Lower leg skin (tissue), 3 donors: ENCODE measurements at regions not wholly inside any gene's neighbourhood (a gene's known extent, or its start where the extent isn't known, plus 50 kb on each side); places are given as distances from the start of the nearest gene placed in this dataset.

Experiments used
- POLR2A ChIP-seq, 2 donors: fragments of 450-650 bp; IDR thresholded peaks; one replicate each; pipeline ENCODE4 v1.6.1; 2016 to 2017; ENCODE audit warnings: antibody characterized with exemption in 2 of 2, mild to moderate bottlenecking in 1 of 2, moderate library complexity in 1 of 2
- TF ChIP-seq, protein P1 (sequence below), 3 donors: fragments of 450-650 bp; IDR thresholded peaks; one replicate each; pipeline ENCODE4 v1.5.1; 2016; ENCODE audit warnings: antibody characterized with exemption in 3 of 3, mild to moderate bottlenecking in 3 of 3, moderate library complexity in 2 of 3

DNA sequence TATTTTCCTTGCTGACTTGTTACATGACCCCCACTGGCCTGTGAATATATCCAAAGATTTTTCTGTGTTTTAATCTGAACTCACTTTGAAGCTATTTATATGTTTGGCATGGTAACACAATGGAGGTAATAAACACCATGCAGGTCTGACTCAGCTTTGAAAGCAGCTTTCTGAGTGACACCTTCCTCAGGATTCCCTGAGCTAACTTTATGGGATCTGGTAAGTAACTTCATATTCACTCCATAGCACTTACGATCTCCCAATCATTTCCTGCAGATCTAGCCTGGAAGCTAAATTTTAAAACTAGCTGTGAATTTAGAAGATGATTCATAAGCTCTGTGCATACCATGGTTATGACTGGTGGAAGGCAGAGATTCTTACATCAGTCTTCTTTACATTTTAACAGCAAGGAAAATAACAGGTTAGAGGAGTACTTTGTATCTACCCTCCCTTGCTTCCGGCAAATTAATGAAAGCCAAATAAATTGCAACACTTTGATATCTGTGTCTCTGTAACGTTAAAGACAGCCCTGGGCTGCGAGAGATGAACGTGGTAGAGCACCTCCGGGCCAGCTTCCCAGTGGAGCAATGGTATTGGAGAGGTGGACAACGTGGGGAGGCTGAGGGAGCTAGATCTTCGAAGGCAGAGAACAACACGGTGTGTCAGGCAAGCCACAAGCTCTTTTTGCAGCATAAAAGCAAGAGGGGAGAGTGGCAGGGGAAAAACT, 170.2 kb upstream of the KLF14 start:
- TF ChIP-seq, protein P1, sequence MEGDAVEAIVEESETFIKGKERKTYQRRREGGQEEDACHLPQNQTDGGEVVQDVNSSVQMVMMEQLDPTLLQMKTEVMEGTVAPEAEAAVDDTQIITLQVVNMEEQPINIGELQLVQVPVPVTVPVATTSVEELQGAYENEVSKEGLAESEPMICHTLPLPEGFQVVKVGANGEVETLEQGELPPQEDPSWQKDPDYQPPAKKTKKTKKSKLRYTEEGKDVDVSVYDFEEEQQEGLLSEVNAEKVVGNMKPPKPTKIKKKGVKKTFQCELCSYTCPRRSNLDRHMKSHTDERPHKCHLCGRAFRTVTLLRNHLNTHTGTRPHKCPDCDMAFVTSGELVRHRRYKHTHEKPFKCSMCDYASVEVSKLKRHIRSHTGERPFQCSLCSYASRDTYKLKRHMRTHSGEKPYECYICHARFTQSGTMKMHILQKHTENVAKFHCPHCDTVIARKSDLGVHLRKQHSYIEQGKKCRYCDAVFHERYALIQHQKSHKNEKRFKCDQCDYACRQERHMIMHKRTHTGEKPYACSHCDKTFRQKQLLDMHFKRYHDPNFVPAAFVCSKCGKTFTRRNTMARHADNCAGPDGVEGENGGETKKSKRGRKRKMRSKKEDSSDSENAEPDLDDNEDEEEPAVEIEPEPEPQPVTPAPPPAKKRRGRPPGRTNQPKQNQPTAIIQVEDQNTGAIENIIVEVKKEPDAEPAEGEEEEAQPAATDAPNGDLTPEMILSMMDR (IDR thresholded peaks at IDR 0.05) = no peak
- TF ChIP-seq POLR2A (IDR thresholded peaks at IDR 0.05) = no peak
